NCI-H1694 (cell line): ENCODE measurements at regions not wholly inside any gene's neighbourhood (a gene's known extent, or its start where the extent isn't known, plus 50 kb on each side); places are given as distances from the start of the nearest gene placed in this dataset.
"Not testable (repeated sequence)": the region's sequence is repeated elsewhere in the genome, so short reads cannot be mapped to it uniquely, and the experiment has no call there.

Experiments used
- DNase-seq: peaks from one replicate; lab custom pipeline; 2025; lab: John Stamatoyannopoulos, UW

DNA sequence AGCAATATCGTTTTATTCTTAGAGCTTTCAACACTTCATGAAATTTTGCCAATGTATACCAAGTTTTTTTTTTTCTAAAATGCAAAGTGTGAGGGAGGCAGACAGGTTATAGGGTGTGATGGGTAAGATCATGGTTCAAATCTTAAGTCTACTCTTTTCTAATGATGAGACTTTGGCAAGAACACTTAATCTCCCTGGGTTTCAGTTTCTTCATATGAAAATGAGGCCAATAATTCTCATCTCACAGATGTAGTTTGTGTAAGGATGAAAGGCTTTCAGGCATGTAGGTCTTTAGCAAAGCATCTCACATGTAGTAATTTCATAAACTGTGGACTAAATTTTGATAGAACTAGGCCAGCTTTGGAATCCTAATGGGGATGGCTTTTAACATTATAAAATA is 457.1 kb downstream of the QKI start:
- DNase-seq = no peak

DNA sequence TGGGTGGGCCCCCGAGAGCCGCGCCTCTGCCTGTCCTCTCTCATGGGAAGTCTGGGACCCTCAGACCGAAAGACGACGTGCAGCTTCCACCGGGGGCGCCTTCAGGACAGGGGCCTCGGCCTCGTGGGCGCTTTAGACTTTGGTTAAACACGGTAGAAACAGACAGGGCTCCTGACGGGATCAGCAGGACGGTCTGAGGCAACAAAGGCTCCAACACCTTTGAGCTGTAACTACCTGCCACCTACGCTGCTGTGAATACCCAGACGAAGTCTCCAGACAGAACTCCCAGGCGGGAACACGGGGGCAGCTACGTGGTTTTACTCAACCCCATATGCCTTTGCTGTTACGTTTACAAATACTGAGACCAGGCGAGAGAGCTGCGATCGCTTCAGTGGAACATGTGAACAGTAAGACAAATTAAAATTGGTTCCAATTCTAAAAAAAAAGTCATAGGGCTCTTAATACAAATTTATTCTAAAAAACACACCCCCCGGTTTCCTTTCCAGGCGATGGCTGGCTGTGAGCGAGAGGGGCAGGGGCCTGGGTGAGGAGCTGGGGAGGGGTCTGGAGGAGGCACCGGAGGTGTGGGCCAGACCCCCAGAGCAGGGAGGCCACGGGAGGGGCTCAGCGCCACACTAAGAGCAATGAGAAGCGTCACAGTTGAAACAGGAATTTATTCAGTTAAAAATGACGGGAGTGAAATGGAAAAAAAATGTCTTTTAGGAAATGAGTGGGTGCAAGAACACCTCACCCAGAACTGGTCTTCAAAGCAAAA is 453.2 kb downstream of the QKI start:
- no peak for DNase-seq

GRCh38 chr6:163866192-163866591 is 451.7 kb downstream of the QKI start:
- no peak for DNase-seq

DNA sequence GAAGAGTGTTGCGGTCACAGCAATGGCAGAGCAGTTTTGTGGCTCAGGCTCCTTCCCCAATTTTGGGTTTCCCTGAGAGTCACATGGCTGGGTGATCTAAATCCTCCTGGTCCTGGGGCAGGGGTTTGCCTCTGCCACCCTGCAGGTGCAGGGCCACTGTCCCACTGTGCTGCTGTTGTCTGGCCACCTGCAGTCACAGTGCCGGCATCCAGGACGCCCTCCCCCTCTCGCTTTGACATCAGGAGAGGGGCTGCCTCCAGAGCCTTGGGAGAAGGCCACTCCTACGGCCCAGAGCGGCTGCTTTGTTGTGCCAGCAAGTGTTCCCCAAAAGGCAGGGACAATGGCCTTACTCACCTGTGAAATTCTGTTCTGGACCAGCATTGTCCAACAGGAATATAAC is 449.0 kb downstream of the QKI start:
- no peak for DNase-seq

GRCh38 chr6:163862701-163863100 is 448.2 kb downstream of the QKI start:
- DNase-seq = no peak

DNA sequence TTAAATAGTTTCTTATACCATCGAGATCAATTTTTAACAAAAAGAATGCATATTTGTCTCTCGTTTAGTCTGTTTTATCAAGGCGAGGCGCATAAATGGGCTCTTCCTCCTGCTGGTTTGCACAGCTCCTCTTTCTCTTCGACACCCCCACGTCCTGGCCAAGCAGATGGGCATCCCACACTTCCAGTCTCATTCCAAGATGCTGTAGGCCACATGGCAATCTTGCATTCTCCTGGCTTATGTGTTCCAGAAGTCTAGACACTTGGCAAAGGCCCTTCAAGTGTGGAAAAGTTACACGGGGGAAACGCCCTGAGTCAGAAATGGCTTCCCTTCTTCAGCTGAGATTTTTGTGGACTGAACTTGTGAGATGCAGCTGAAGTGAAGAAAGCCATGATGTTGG is 447.1 kb downstream of the QKI start:
- DNase-seq = no peak

- no peak for DNase-seq
Observed at GRCh38 chr6:163860287-163861081, 446.0 kb downstream of the QKI start.

DNA sequence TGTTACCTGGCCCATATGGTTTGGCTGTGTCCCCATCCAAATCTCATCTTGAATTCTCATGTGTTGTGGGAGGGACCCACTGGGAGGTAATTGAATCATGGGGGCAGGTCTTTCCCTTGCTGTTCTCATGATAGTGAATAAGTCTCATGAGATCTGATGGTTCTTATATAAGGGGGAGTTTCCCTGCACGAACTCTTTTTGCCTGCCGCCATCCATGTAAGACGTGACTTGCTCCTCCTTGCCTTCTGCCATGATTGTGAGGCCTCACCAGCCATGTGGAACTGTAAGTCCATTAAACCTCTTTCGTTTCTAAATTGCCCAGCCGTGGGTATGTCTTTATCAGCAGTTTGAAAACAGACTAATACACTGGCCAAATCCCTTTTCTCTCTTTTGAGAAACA is 444.4 kb downstream of the QKI start:
- not testable (repeated sequence) for DNase-seq

DNA sequence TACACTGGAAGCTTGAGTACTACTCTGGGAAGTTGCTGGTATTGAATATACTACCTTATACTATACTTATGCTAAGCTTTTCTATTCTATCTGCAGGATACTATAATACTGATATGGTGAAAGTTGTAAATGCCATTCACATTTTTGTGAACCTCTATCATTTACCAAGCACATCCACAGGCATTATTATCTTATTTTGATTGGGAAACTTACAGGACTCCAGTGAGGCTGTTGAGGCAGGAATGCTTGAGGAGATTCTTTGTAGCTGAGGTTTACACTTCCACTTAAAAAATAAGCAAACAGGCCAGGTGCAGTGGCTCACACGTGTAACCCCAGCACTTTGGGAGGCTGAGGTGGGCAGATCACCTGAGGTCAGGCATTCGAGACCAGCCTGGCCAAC is 442.9 kb downstream of the QKI start:
- no peak for DNase-seq

DNA sequence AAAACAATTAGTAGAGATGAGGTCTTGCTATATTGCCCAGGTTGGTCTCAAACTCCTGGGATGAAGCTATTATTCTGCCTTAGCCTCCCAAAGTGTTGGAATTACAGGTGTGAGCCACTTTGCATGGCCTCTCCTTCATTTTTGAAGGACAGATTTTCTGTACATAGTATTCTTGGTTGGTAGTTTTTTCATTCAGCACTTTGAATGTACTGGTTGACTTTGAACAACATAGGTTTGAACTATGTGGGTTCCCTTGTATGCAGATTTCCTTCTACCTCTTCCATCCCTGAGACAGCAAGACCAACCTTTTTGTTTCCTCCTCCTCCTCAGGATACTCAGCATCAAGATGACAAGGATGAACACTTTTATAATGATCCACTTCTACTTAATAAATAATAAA is 436.4 kb downstream of the QKI start:
- DNase-seq = no peak

GRCh38 chr6:163844761-163845160 is 430.2 kb downstream of the QKI start:
- DNase-seq = no peak

- DNase-seq = no peak
Observed at GRCh38 chr6:163844357-163844756, 429.8 kb downstream of the QKI start.

DNA sequence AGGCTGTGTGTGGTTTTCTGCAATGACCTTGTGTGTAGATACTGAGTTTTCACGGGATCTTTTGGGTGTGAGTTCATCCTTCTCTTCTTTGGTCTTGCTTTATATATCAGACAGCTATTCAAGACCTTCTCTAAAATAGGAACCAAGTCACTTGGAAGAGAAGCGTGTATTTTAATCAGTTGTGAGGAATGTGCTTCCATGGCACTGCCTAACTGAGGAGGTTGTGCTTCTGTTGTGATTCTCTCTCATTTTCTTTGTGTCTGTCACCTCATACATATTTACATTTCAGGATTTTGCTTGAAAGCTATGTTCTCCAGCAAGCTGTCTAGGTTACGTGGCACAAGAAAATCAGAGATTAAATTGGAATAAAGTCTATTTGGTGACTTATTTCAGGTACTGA is 428.7 kb downstream of the QKI start:
- no peak for DNase-seq

GRCh38 chr6:163842467-163842866 is 427.9 kb downstream of the QKI start:
- no peak for DNase-seq

DNA sequence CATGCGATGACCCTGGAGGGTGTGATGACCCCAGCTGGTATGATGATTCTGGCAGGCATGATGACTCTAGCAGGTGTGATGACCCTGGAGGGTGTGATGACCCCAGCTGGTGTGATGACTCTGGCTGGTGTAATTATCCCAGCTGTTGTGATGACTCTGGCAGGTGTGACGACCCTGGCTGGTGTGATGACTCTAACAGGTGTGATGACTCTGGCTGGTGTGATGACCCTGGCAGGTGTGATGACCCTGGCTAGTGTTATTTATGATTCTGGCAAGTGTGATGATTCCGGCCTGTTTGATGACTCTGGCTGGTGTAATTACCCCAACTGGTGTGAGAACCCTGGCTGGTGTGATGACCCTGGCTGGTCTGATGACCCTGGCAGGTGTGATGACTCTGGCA is 427.2 kb downstream of the QKI start:
- no peak for DNase-seq

DNA sequence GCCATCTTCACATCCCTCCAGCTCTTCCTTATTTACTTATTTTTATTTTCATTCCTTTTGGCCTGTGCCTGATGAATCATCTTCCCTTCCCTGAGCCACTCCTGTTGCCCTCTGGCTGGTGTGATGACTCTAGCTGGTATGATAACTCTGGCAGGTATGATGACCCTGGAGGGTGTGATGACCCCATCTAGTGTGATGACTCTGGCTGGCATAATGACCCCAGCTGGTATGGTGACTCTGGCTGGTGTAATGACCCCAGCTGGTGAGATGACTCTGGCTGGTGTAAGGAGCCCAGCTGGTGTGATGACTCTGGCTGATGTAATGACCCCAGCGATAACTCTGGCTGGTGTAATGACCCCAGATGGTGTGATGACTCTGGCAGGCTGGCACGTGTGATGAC is 426.8 kb downstream of the QKI start:
- no peak for DNase-seq

DNA sequence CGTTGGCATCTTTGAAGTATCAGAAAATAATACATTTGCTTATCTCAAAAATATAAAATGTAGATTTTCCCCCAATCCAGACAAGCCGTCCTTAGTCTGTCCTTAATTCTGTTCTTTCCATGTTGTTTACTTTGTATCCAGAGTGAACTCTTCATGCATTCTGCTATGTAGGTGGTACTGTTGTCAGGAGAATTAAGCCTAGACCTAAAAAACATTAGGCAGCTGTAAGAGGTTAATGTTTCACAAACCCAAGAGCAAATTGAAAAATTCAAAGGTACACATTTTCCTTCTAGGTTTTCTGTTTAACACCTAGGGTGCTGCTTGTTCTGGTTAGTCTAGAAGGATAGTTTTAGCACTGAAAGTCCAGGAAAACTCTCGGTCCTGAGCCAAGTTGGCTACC is 426.4 kb downstream of the QKI start:
- no peak for DNase-seq

- no peak for DNase-seq
Observed at GRCh38 chr6:163839296-163839695, 424.8 kb downstream of the QKI start.

GRCh38 chr6:163837691-163838431 is 423.3 kb downstream of the QKI start:
- DNase-seq = no peak

DNA sequence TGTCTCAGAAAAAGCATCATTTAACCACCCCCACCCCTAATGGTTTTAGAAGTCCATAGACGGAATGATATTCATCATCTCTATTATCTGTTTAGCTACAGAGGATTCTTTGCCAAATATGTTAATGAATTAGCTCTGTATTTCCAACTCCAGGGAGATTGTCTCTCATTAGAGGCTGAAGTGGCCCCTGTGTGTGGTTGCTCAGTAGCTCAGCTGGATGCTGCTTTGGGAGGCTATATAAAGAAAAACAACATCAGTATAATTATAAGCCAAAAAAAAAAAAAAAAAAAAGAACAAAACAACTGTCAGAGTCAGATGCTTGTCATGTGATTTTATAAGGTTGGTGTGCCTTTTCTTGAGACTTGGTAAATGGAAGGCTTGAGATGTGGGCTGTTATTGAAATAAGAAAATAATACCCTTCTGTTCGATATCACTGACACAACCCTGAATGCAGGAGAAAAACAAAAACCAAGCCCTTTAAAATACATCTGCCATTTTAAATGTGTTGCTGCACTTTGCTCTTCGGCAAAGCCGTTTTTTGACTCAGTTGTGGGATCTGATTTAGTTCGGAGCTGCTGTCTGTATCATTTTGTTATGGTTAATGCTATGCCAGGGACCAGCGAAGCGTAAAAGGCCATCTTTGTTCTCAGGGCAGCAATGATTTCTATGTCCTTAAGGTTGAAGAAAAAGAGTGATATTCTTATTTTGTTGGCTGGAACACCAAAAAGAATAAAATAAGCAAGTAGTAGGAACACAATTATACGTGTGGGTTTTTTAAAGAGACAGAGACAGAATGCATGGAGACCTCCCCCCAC is 422.6 kb downstream of the QKI start:
- DNase-seq = no peak

DNA sequence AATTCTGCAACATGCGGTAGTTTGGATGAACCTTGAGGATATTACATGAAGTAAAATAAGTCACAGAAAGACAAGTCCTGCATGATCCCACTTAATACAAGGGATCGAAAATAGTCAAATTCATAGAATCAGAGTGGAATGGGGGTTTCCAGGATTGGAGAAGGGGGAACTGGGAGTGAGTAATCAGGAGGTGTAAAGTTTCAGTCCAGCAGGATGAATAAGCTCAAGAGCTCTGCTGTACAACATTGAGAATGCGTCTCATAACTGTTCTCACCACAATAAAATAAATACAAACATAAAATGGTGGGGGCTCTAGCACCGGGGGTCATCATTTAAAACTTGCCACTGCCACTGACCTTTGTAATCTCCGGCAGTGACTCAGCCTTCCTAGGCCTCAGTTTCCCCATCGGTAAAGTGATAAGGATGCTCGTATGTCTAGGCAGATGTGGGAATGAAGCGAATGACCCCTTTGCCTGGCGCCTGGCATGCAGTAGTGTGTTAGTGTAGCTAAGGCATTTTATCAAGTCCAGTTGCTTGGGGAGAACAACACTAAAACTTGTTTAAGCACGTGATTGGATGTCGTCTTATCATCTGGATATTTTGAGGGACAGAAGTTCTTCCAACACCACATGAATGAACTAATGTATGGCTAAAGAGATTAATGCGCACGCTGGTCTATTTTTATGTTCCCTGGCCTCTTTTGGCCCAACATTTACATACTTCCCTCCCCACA is 421.1 kb downstream of the QKI start:
- no peak for DNase-seq
